Cardiac muscle cell (in vitro differentiated cells and primary cell): ENCODE measurements at regions not wholly inside any gene's neighbourhood (a gene's known extent, or its start where the extent isn't known, plus 50 kb on each side); places are given as distances from the start of the nearest gene placed in this dataset.

Experiments
- DNase-seq, 2 donors: peaks; one replicate each; pipeline versions ENCODE4 v3.0.0 to v3.0.0-alpha.2; 2010 to 2017; ENCODE audit warnings: low read depth in 1 of 2, low spot score in 1 of 2
- H3K27ac ChIP-seq: fragments of 200-600 bp; sonication (generic); 2 replicates; pipeline ENCODE4 v1.5.1; 2016
- H3K27me3 ChIP-seq: fragments of 200-600 bp; sonication (generic); 2 replicates; pipeline ENCODE4 v1.6.0; 2016; ENCODE audit warnings: control low read depth
- H3K36me3 ChIP-seq: fragments of 200-600 bp; sonication (generic); 2 replicates; pipeline ENCODE4 v1.5.1; 2016; ENCODE audit warnings: control low read depth
- H3K4me1 ChIP-seq: fragments of 200-600 bp; sonication (generic); 2 replicates; pipeline ENCODE4 v1.8.1; 2017; ENCODE audit warnings: low read depth, mild to moderate bottlenecking, mixed run types
- H3K4me3 ChIP-seq: fragments of 200-600 bp; sonication (generic); 2 replicates; pipeline ENCODE4 v1.5.1; 2016; ENCODE audit warnings: mild to moderate bottlenecking
- H3K9me3 ChIP-seq: fragments of 200-600 bp; sonication (generic); 2 replicates; pipeline ENCODE4 v1.5.1; 2017; ENCODE audit warnings: low read depth, mild to moderate bottlenecking, control low read depth
- TF ChIP-seq, protein P1 (sequence below): IDR thresholded peaks from 2 replicates; pipeline ENCODE4 v1.5.1; 2012; ENCODE audit warnings: low read depth, mild to moderate bottlenecking, low read length

DNA sequence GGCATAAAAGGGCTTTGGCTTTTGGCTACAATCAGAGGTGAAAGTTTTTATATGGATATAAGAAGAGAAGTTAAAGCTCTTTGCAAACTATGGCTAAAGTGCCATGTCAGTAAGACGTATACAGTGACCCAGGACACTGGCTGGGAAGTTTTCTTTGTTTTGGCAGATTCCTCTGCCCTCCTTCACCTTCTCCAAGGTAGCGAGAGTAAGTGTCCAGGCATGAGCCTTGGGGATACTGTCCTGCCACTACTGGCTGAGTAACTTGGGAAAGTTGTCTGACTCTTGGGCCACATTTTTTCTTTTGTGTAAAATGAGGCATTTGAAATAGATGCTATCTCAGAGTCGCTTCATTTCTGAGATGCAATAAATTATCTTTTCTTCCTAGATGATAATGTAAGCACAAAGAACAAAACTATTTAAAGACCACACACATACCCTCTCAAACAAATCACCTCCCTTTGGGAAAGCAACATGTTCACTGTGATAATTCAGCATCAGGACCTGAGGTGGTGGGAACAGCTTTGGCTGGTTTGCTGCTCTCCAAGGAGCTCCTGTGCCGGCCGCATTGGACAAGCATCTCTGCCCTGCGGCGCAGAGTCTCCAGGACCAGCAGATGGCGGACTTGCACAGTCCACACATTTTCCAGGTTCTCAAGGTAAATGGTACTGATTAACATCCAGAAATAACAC is 106.3 kb downstream of the PTCSC3 start:
- H3K27ac ChIP-seq = no peak overlapping the region
- TF ChIP-seq, protein P1, sequence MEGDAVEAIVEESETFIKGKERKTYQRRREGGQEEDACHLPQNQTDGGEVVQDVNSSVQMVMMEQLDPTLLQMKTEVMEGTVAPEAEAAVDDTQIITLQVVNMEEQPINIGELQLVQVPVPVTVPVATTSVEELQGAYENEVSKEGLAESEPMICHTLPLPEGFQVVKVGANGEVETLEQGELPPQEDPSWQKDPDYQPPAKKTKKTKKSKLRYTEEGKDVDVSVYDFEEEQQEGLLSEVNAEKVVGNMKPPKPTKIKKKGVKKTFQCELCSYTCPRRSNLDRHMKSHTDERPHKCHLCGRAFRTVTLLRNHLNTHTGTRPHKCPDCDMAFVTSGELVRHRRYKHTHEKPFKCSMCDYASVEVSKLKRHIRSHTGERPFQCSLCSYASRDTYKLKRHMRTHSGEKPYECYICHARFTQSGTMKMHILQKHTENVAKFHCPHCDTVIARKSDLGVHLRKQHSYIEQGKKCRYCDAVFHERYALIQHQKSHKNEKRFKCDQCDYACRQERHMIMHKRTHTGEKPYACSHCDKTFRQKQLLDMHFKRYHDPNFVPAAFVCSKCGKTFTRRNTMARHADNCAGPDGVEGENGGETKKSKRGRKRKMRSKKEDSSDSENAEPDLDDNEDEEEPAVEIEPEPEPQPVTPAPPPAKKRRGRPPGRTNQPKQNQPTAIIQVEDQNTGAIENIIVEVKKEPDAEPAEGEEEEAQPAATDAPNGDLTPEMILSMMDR = peak; percentile 88
- H3K36me3 ChIP-seq = no peaks in the 10 kb centered on the region
- peak; percentile 71 to 77 for DNase-seq
- H3K9me3 ChIP-seq = no peaks in the 10 kb centered on the region
- peaks cover 5% of the 10 kb centered on the region for H3K27me3 ChIP-seq
- H3K4me3 ChIP-seq = no peak overlapping the region
- H3K4me1 ChIP-seq = no peaks in the 10 kb centered on the region

DNA sequence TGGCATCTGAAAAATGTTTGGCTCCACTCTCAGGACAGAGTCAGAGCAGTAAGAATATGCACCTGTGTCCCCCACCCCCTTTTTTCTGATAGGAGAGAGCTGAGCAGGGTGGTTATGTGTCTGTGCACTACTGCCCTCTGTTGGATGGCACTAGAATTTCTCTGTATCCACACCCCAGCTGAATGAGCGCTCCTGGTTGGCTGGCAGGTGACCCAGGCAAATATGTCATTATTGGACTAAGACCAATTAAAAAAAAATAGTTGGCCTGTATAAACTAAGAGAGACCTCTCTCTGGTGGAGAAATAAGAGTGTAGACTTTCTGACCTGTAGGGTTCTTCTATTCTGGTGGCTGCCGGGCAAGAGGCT is 107.0 kb downstream of the PTCSC3 start:
- peaks cover 5% of the 10 kb centered on the region for H3K27me3 ChIP-seq
- H3K4me1 ChIP-seq = no peaks in the 10 kb centered on the region
- TF ChIP-seq, protein P1 = peak; percentile 55
- DNase-seq = peak; percentile 43 to 58
- H3K4me3 ChIP-seq = no peak overlapping the region
- H3K9me3 ChIP-seq = no peaks in the 10 kb centered on the region
- no peaks in the 10 kb centered on the region for H3K36me3 ChIP-seq
- no peak overlapping the region for H3K27ac ChIP-seq

DNA sequence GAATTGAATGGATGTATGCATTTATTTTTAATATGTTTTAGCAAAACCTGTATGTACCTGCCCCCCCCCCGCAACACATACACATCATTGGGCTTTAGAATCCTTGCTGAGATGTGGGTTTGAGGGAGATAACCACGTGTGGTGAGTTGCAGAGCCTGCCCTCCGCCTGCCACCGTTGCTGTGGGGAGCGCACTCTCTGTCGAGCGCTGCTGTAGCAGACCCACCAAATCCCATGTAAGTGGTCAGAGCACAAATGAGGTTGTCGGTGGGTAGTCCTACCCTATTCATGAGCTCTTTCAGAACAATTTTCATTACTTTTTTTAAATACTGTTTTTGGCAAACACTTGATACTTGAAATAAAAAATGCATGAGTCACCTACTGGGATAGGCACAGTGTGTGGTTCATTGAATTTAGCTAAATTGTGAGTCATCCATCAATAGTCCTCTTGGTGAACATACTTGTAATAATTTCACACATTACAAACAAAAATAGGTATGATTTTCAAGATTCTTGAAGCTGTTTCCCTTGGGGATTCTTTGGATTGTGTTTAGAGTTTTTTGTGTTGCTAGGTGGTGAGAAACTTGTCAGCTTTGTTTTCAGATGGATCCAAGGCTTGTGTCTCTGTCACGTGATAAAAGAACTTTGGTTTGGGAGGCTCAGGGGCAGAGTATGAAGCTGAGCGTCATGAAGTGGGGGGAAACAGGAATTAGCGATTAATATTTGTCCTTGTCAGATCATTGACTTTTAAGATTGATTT is 107.6 kb downstream of the PTCSC3 start:
- H3K4me3 ChIP-seq = no peak overlapping the region
- peak in 1 of 2 donors; percentile 1 for DNase-seq
- peaks cover 5% of the 10 kb centered on the region for H3K27me3 ChIP-seq
- no peak overlapping the region for H3K27ac ChIP-seq
- no peaks in the 10 kb centered on the region for H3K9me3 ChIP-seq
- TF ChIP-seq, protein P1 = no peak
- H3K4me1 ChIP-seq = no peaks in the 10 kb centered on the region
- H3K36me3 ChIP-seq = no peaks in the 10 kb centered on the region

DNA sequence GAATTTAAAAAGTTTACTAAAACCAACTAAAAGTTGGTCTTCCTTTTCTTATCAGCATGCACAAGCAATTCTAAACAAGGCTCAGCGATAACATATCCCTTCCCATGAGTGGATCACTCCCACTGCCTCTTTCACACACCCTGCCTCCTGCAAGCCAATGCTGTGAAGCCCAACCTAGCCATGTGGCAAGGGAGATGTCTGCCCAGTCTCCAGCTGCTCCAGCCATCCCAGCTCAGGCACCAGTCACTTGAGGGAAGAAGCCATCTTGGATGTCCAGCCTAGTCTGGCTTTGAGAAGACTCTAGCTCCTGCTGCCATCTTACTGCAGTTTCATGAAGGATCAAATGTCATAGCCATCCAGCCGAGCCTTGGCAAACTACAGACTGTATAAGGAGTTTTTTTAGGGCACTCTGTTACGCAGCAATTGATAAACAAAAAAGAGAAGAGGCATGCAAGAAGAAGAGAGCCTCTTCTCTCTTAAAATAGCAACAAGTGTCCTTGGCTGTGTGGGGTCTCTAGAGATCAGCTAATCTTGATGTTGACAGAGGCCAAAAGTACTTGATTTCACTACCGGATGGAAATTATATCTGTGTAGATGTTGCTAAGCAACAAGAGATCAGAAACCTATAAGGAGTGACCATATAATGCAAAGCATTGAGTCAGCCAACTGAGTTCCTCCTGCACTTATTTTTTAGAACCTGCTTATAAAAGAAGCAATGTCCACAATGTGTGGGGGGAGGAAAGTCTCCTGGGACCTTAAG is 108.9 kb downstream of the PTCSC3 start:
- Histone ChIP-seq H3K4me3 (no peak overlapping the region), H3K4me1 (no peaks in the 10 kb centered on the region), H3K9me3 (no peaks in the 10 kb centered on the region), H3K36me3 (no peaks in the 10 kb centered on the region), H3K27me3 (peaks cover 5% of the 10 kb centered on the region), H3K27ac (no peak overlapping the region)
- no peak for DNase-seq
- TF ChIP-seq, protein P1 = no peak

DNA sequence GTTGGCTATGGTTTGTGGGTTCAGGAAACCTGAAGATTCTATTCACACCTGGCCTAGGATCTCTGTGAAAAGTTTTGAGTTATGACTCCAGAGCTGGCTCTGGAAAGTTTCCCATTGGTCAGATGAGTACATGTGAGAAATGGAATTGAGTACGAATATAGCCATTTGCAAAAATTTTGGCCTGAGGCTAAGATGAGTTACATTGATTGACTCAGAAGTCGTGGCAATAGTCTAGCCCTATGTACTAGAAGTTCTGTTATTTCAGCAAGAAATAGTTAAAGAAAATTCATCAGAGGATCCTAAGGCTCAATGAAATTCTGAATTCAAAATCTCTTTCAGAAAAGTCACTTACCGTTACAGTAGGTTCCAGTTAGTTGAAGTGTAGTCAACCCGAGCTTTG is 109.9 kb downstream of the PTCSC3 start:
- no peak overlapping the region for H3K27ac ChIP-seq
- peaks cover 5% of the 10 kb centered on the region for H3K27me3 ChIP-seq
- DNase-seq = no peak
- no peaks in the 10 kb centered on the region for H3K36me3 ChIP-seq
- H3K4me3 ChIP-seq = no peak overlapping the region
- H3K9me3 ChIP-seq = no peaks in the 10 kb centered on the region
- TF ChIP-seq, protein P1 = no peak
- H3K4me1 ChIP-seq = no peaks in the 10 kb centered on the region
